Heart right ventricle (tissue), 16 donors: ENCODE measurements at regions not wholly inside any gene's neighbourhood (a gene's known extent, or its start where the extent isn't known, plus 50 kb on each side); places are given as distances from the start of the nearest gene placed in this dataset.

ENCODE experiments used
- ATAC-seq, 8 donors: fragments of 200-7000 bp; cut with Tn5 transposase; one replicate each; pipeline ENCODE4 v1.9.1; 2020; ENCODE audit warnings: mild to moderate bottlenecking in 8 of 8, moderate library complexity in 8 of 8, moderate number of reproducible peaks in 1 of 8
- DNase-seq, 2 donors: peaks; one replicate each; pipeline ENCODE4 v3.0.0-alpha.2; 2020
- H3K27ac ChIP-seq, 10 donors: fragments of 200-600 bp; sonication (generic) in 2 of 10; one replicate each; pipeline versions ENCODE4 v1.5.0 to v1.8.0; 2020 to 2022; ENCODE audit warnings: mild to moderate bottlenecking in 3 of 10
- H3K27me3 ChIP-seq, 7 donors: fragments of 200-600 bp; one replicate each; pipeline ENCODE4 v1.8.0; 2021 to 2022; ENCODE audit warnings: mild to moderate bottlenecking in 2 of 7
- H3K36me3 ChIP-seq, 9 donors: fragments of 200-600 bp; sonication (generic) in 1 of 9; one replicate each; pipeline versions ENCODE4 v1.5.0 to v1.8.0; 2020 to 2022; ENCODE audit warnings: mild to moderate bottlenecking in 2 of 9
- H3K4me1 ChIP-seq, 9 donors: fragments of 200-600 bp; sonication (generic) in 1 of 9; one replicate each; pipeline versions ENCODE4 v1.5.0 to v1.8.0; 2020 to 2022; ENCODE audit warnings: mild to moderate bottlenecking in 4 of 9
- H3K4me3 ChIP-seq, 10 donors: fragments of 200-600 bp; sonication (generic) in 2 of 10; one replicate each; pipeline versions ENCODE4 v1.5.0 to v1.8.0; 2020 to 2022; ENCODE audit warnings: mild to moderate bottlenecking in 7 of 10, moderate library complexity in 2 of 10
- H3K9me3 ChIP-seq, 11 donors: fragments of 200-600 bp in 10 of 11; sonication (generic) in 2 of 11; one replicate each; pipeline versions ENCODE4 v1.5.0 to v1.8.0; 2013 to 2022; ENCODE audit warnings: mild to moderate bottlenecking in 2 of 11, control low read depth in 1 of 11, moderate library complexity in 1 of 11
- WGBS, 2 donors: extraction: QIAGEN DNeasy Blood & Tissue Kit; methylation state at CpG; one replicate each; pipeline ENCODE4 v1.1.7; 2013; ENCODE audit warnings: inconsistent platforms in 1 of 2; 5-methylcytosine and 5-hydroxymethylcytosine counted together
- intact Hi-C, 10 donors: fragments of 100-400 bp; cut with DNase I; formaldehyde crosslinking; loops; one replicate each; pipeline versions ENCODE4 v1.11.1 to v1.14.2; 2022
- TF ChIP-seq, protein P1 (sequence below), 9 donors: fragments of 200-600 bp; sonication (generic) in 2 of 9; IDR thresholded peaks; one replicate each; pipeline versions ENCODE4 v1.5.0 to v1.8.0; 2021 to 2022; ENCODE audit warnings: antibody characterized with exemption in 9 of 9, mild to moderate bottlenecking in 5 of 9, moderate library complexity in 1 of 9
- donor health status: Arrhythmogenic right ventricular cardiomyopathy.
- donor health status: ischemic (EF 13 %, LVEDD 7.1; RV severe dilation, severe dysfunction).
- donor health status: healthy with polysubstance abuse.
- donor health status: DM: no; HTN: yes; CAD: no.
- donor health status: DM: no; HTN: no; CAD: no.
- donor health status: ischemic (EF 25% LVEDD 6.9; RV normal size, moderate dysfunction).
- donor health status: ischemic (EF 25% LVEDD 5.7; RV mildly dilated, moderate dysfunction).
- donor health status: healthy.
- donor health status: DM: yes; HTN: yes; CAD: no.
- donor health status: Ischemic cardiomyopathy.
- donor health status: ischemic (EF 35%, LVEDD 5.7; RV mildly dilated, moderate dysfunction).
- donor health status: nonischemic (EF 11% LVEDD 7.7; RV severe dilation, severe dysfunction).
- donor health status: DM: yes; HTN: yes; CAD: no.
- donor health status: PGD.
- donor health status: ischemic (EF 29% LVEDD 5.4; RV normal size, mild dysfunction).
- donor health status: nonischemic (EF 23%, LVEDD 6.1; RV moderate dilation, normal function).

GRCh38 chr4:65139998-65140397 lies 530.3 kb downstream of the EPHA5 start:
- H3K27ac ChIP-seq, result no peak overlapping the region
- no peaks in the 10 kb centered on the region for H3K36me3 ChIP-seq
- peaks cover 0 to 52% (median 12%) of the 10 kb centered on the region in 11 donors for H3K9me3 ChIP-seq
- WGBS, 2 donors, result 80 to 81% methylated on average over 1 of the region's 1 CpG
- H3K27me3 ChIP-seq, result no peaks in the 10 kb centered on the region
- intact Hi-C loops, result no loop called here
- ATAC-seq (no peak), DNase-seq (no peak)
- TF ChIP-seq, protein P1, sequence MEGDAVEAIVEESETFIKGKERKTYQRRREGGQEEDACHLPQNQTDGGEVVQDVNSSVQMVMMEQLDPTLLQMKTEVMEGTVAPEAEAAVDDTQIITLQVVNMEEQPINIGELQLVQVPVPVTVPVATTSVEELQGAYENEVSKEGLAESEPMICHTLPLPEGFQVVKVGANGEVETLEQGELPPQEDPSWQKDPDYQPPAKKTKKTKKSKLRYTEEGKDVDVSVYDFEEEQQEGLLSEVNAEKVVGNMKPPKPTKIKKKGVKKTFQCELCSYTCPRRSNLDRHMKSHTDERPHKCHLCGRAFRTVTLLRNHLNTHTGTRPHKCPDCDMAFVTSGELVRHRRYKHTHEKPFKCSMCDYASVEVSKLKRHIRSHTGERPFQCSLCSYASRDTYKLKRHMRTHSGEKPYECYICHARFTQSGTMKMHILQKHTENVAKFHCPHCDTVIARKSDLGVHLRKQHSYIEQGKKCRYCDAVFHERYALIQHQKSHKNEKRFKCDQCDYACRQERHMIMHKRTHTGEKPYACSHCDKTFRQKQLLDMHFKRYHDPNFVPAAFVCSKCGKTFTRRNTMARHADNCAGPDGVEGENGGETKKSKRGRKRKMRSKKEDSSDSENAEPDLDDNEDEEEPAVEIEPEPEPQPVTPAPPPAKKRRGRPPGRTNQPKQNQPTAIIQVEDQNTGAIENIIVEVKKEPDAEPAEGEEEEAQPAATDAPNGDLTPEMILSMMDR (IDR thresholded peaks at IDR 0.05), result no peak
- H3K4me3 ChIP-seq, result no peak overlapping the region
- no peaks in the 10 kb centered on the region for H3K4me1 ChIP-seq

GRCh38 chr4:65126200-65126599 lies 544.1 kb downstream of the EPHA5 start:
- TF ChIP-seq, protein P1 (IDR thresholded peaks at IDR 0.05), result no peak
- Histone ChIP-seq H3K36me3 (no peaks in the 10 kb centered on the region), H3K27me3 (no peaks in the 10 kb centered on the region), H3K4me3 (no peak overlapping the region), H3K4me1 (no peaks in the 10 kb centered on the region), H3K27ac (no peak overlapping the region), H3K9me3 (peaks cover 0 to 6% (median 0%) of the 10 kb centered on the region in 11 donors)
- no peak for DNase-seq
- intact Hi-C loops, result no loop called here
- 81 to 86% methylated on average over 2 of the region's 2 CpGs for WGBS, 2 donors
- no peak for ATAC-seq

GRCh38 chr4:65120287-65120686 lies 550.0 kb downstream of the EPHA5 start:
- no peak overlapping the region for H3K4me3 ChIP-seq
- no peaks in the 10 kb centered on the region for H3K27me3 ChIP-seq
- ATAC-seq, result no peak
- 22 to 41% methylated on average over 1 of the region's 1 CpG for WGBS, 2 donors
- no peaks in the 10 kb centered on the region for H3K9me3 ChIP-seq
- intact Hi-C loops, result no loop called here
- TF ChIP-seq, protein P1 (IDR thresholded peaks at IDR 0.05), result no peak
- no peak overlapping the region for H3K27ac ChIP-seq
- no peak for DNase-seq
- H3K4me1 ChIP-seq, result no peaks in the 10 kb centered on the region
- H3K36me3 ChIP-seq, result no peaks in the 10 kb centered on the region

- TF ChIP-seq, protein P1 (IDR thresholded peaks at IDR 0.05), result no peak
- H3K27ac ChIP-seq, result no peak overlapping the region
- intact Hi-C loops, result no loop called here
- H3K27me3 ChIP-seq, result no peaks in the 10 kb centered on the region
- no peaks in the 10 kb centered on the region for H3K36me3 ChIP-seq
- DNase-seq (no peak), ATAC-seq (no peak)
- no peak overlapping the region for H3K4me3 ChIP-seq
- H3K9me3 ChIP-seq, result peaks cover 0 to 28% (median 2%) of the 10 kb centered on the region in 11 donors
- 86% methylated on average over 2 of the region's 2 CpGs for WGBS, 2 donors
- H3K4me1 ChIP-seq, result no peaks in the 10 kb centered on the region
Measured at GRCh38 chr4:65102419-65102818, 567.9 kb downstream of the EPHA5 start.
